GM19035 (cell line): ENCODE measurements at regions not wholly inside any gene's neighbourhood (a gene's known extent, or its start where the extent isn't known, plus 50 kb on each side); places are given as distances from the start of the nearest gene placed in this dataset.

Experiments used
- ATAC-seq: cut with Tn5 transposase; IDR thresholded peaks from one replicate; pipeline ENCODE4 v1.9.1; 2021; ENCODE audit not compliant: unreplicated experiment

DNA sequence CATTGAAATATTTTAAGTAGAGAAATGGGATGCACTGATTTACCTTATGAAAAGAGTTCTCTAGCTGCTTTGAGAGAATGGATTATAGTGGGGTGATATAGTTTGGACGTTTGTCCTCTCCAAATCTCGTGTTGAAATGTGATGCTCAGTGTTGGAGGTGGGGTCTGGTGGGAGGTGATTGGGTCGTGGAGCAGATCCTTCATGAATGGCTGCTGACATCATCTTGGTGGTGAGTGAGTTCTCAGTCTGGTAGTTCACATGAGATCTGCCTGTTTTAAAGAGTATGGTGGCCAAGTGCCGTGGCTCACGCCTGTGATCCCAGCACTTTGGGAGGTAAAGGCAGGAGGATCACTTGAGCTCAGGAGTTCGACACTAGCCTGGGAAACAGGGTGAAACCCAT, 58.7 kb upstream of the SH3RF3 start:
- ATAC-seq, result no peak

DNA sequence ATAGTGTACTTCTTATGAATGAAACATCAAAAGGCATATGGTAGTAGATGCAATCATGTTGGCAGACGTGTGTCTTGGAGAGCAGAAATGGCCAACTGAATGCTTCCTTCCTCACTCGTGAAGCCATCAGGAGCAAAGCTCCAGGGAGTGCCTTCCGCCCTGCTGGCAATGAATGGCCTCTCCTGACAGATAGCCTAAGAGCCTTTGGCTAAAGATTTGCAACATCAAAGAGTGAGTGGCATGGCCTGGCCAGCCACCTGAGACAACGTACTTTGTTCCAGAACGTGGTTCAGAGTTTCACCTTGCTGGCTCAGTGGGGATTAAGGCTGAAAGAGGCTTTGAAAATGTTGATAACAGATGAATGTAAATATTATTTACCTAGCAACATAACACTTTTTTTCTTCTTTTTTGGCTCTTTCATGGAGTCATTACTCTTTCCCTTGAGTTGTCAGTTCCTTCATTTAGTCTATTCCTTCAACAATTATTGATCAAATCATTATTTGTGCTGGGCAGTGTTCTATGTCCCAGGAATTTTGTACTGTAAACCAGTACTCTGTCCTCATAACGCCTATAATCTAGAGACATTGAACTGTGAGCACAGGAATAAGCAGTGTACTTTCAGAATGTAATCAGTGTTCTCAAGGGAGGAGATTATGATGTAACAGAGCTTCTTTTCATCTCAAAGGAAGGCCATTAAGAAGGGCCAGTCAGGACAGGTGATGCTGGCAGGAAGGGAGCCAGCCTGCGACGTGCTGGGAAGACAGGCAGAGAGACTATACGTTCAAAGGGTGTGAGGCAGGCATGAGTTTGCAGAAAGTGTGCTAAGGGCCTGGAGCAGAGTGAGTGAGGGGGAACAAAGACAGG, 59.4 kb upstream of the SH3RF3 start:
- no peak for ATAC-seq

DNA sequence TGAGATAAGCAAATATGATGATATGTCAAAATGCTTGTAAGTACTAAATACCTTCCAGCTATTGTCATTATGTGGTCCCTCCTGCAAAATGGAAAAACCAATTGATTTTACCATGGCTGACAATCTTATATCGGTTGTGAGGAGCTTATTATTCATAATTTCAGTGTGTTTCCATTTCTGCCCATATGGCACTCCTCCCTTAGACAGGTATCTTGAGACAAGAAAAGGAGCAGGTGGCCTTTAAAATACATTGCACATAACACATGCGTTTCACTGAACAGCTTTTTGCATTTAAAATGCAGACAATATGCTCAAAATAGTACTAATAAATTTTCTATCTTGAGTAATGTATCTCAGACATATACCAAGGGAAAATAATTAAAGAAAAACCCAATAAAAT, 60.2 kb upstream of the SH3RF3 start:
- ATAC-seq, result no peak

DNA sequence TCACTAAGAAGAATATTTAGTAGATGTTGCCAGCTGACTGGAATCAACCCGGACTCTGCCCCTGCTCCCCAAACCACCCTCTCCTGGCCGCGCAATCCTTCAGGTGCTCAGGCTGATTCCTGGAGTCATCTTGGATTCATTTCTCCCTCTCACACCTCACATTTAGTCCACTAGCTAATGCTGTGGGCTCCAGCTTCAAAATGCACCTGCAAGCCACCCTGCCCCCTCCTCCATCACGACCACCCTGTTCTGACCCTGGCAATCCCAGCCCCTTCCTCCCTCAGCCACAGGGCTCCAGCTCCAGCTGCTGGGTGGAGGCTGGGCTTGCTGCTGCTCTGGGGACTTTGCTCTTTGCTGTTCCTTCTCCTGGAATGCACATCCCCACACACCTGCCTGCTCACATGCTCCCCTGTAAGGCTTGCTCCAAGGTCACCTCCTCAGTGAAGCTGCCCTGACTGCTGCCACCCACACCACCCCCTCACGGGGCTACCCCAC, 61.3 kb upstream of the SH3RF3 start:
- no peak for ATAC-seq

DNA sequence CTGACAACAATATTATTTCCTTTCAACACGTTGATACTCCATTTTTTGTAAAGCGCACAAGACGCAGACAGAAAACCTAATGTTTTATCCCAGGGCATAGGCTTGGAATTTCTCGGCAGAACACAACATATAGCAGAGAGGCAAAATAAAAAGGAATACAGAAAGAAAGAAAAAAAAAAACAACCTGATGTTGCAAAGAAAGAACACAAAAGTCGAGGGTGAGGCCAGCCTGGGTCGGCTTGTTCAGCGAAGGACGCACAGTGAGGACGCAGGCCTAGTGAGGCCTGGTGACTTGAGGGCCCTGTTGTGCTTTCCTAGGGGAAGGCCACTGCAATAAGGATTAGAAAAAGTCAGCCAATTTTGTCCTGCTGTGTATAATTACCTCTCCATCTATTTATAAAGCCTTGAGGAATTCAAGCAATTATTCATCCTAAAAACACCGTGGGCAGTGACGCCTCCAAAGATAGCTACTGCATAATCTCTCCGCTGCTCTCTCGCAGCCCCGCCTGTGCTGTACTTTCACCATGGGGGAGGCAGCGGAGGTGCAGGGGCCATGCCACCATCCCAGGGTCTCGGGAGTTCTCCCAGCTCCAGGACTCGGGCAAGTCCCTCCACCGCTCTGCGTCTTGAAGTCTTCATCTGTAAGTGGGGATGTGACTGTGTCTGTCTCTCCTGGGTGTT, 61.9 kb upstream of the SH3RF3 start:
- no peak for ATAC-seq

DNA sequence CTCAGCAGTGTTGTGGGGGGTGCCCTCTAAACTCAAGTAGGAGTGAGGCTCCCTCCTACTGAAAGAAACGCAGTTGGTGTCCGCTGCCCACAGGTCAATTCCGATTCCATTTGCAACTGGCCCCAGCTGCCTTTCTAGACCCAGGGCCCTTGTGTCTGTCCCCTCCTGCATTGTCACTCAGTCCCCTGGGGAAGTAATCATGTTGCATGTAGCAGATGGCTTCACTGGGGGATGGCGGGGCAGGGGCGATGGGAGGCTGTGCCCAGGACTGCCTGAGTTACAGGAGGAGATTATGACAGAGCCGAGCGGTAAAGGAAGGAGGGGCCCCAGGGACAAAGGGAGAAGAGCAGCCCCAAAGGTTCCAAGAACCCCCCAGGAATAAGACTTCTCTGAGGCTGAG, 62.5 kb upstream of the SH3RF3 start:
- ATAC-seq, result no peak

DNA sequence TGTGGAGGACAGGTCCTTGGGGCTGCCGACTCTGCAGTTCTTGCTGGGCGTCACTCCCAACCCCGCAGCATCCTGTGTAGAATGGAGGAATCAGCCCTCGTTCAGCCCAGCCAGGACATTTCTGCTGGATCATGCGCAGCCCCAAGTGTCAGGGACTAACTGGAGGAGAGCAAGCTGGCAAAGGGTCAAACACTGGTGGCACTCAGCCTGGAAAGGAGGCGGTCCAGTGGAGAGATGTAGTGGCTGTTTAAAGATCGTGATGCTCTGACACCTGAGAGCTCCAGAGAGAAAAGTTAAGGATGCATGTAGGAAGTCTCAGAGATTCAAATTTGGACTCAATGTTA, 63.6 kb upstream of the SH3RF3 start:
- ATAC-seq, result no peak

DNA sequence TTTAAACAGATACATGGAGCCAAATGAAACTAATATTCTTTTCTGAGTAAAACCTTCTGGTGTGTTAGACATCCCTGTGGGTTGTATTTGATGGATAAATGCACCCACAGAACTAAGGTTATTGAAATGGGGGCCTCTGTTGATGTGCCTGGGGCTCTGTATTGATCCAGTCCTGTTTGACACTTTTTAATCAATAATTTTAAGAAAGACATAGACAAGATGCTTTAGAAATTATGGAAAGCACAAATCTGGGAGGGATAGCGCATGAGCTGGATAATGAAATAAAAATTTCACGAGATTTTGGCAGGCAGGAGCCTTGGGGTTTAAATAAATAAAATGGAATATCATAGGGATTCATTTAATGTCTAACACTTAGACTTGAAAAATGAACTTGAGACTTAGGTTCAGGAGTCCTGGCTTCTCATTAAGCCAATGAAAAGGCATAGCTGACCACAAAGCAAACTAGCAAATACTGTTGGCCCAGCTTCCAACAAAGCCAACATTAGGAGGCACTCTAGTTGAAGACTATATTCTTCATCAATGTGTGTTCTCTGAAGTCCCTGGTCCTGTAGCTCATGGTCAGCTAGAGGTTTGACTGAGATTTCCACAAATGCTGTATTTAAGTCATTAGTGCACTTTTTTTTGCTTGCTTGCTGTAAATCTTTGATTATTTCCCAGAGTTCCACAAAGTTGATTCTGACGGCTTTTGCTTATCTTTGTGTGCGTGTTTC, 64.2 kb upstream of the SH3RF3 start:
- no peak for ATAC-seq

DNA sequence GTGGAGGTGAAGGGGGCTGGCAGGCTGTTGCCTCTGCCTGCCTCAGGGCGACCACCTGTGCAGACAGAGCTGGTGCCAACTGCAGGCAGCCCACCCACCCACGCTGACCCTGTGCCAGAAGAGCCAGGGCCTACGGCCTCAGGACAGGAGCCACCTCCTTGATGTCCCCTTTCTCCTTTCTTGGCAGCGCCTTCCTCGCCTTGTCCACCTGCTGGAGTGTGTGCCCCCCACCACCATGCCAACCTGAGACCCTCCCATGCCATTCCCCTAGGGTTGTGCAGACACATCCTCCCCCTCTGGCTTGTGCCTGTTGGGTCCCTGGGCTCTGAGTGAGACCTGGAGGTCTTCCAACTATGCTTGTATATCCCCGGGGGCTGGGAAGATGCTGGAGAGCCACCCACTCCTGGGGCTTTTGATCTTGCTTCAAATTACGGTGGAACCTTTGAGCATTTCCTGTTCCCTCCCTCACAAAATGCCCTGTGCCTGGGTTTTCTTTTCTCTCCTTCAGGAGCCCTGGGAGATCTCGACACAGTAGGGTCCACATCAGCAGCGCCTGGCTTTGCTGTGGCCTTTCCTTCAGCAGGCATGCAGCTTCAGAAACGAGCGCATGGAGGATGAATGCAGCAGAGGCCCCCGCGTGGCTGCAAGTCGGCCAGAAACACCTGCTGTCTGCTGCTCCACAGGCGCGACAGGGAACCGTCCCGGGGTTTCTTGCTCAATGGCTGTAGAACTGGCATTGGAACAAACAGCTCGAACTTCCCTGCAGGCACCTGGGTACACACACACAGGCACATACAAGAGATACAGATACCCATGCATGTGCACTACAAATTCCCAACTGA, 65.9 kb upstream of the SH3RF3 start:
- no peak for ATAC-seq

DNA sequence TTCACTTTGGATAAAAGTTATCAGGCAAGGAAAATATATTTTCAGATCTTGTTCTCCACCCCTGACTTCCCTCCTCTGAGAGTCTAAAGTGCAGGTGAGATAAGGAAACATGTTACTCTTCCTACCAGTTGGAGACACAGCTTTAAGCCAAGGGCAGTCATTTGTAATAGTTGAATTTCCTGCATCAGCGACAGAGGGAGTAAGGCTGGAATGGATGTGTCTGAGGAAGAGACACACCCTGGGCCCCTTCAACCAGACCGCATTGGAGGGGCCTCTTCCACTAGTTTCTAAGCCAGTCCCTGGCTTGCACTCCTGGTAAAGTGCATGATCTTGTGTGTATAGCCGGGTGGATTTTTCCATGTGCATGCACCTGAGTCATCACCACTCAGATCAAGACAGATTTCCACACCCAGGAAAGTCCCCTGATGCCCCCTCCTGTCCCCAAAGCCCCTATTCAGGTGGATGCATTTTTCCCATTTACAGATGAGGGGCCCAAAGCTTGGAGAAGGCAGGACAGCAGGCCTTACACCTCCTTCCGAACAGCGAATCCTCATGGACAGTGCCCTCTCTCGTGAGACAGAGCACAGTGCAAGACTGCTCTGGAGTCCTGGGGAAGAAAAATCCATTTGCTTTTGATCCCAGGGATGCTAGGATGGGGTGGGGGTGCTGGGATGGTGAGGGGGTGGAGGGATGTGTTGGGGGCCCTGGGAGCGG, 66.7 kb upstream of the SH3RF3 start:
- no peak for ATAC-seq

DNA sequence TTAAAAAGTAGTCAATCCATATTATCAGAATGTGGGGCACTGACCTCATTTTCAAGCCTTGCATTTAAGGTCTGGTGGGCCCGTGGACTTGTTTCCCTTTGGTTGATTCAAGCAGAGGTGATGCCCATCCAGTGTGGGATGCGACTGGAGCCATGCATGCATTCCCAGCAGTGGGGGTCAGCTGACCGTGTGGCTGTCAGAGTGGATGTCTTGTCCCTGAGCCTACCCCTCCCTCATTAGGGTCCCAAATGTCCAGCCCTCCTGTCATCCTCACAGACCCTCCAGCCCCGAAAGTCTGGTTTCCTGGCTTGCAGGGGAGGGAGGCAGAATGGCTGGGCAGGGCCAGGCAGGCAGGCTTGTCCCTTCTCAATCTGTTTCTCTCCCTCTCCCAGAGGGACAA, 67.3 kb upstream of the SH3RF3 start:
- no peak for ATAC-seq

DNA sequence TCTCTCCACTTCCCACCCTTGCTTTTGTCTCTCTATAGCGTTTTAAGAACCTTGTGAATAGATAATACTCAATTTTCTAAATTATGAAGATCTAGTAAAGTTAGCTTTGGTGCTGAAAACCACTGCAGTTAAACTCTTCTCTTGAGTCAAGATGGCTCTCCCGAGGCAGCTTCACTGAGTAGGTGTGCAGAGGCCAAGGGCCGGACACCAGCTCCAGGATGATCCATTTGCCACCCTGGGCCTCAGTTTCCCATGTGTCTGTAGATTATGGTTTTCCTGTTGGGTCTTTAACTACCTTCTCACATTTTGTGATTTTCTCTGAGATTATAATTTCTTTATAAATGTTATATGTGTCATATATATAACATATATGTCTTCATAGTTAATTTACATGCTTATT, 68.5 kb upstream of the SH3RF3 start:
- no peak for ATAC-seq

DNA sequence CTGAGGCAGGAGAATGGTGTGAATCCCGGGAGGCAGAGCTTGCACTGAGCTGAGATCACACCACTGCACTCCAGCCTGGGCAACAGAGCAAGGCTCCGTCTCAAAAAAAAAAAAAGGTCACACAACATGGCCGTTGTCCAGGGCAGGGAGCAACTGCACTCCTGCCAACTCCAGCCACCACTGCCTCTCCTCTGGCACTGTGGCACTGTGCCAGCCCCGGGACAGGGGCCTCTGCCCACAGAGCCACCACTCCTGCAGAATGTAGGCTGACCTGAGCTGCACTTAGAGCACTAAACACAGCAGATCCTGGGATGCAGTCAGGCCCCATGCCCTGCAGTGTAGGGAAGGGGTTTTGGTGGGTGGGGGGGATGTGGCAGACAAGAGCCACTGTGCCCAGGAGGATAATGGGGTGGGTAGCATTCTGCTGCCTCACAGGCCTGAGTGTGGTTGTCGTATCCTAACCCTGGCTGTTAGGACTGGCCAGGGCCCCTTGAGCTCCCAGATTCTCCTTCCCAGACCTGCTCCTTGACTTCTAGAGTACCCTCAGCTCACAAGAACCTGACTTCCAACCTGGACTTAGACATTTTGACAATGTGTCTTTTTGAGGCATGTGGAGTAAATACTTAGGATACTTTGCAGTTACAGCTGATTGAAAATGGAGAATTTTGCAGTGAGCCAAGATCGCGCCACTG, 69.4 kb upstream of the SH3RF3 start:
- no peak for ATAC-seq

DNA sequence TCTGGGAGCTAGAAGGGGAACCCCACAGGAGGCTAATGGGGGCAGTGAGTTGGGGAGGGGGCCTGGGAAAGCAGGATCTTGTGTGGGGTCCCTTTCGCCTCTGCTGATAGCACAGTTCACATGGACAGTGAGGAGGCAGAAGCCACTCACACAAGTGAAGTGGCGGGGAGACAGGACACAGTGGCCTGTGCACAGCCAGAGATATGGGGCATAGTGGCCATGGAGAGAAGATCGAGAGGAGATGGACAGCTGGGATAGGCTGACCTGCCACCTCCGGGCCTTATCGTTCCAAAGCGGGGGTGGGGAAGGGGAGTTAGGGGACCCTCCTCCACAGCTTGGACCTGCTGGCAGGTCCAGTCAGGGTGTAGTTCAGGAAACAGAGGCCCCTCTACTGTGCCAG, 69.8 kb upstream of the EDAR start:
- no peak for ATAC-seq

DNA sequence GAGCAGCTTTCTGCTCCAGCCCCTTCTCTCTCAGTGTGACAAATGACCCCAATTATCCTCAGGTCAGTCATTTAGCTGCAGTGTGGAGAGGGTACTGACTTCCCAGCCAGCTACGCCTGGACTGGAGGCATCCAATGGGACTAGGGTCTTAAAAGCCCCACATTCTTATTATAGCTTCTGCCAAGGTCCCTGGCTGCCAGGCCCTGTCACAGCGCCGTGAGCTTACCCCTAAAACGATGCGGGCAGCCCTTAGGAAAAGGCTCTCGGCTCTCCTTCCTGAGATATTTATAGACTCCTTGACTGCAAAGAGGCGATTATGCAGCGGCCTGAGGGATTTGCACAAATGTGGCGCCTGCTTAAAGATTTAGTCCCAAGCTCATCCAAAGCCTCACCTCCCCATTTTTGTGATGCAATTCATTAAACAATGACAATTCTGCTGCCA, 69.2 kb upstream of the EDAR start:
- ATAC-seq, result no peak

DNA sequence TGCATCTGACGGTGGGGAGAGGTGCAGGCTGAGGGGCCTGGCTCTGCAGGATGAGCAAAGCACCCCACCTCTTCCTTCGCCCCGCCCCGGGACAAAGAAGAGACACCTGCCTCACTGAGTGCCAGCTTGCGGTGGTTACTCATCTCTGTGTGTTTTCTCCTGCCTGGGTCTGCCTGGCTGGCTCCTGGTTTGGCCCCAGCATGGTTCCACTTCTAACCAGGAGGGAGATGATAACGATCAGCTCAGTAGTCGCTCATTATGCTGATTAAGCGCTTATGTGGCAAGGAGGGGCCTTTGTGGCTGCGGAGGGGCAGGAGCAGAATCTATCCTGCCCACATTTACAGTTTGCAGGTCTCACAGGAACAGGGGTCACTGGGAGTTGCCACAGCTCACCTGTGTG, 68.7 kb upstream of the EDAR start:
- ATAC-seq, result no peak

DNA sequence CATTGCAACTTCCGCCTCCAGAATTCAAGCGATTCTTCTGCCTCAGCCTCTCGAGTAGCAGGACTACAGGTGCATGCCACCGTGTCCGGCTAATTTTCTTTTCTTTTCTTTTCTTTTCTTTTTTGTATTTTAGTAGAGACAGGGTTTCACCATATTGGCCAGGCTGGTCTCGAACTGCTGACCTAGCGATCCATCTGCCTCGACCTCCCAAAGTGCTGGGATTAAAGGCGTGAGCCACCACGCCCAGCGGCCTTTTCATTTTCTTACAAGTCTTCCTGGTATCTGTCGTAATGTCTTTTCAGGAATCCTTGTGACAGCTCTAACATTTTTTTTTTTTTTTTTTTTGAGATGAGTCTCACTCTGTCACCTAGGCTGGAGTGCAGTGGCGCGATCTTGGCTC, 66.4 kb upstream of the EDAR start:
- ATAC-seq, result no peak

DNA sequence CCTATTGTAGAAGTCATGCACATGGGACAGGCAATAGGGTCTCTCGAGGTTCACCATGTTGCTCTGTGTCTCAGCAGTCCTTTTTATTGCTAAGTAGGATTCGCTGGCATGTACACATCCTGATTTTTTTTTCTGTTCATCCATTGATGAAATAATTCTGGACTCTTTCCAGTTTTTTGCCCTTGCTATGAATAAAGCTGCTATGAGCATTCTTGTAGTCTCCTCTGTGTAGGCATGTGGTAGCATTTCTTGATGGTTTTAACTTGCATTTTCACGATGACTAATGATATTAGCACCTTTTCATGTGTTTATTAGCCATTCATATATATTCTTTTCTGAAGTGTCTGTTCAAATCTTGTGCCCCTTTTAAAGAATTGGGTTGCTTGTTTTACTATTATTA, 65.8 kb upstream of the EDAR start:
- ATAC-seq, result no peak

DNA sequence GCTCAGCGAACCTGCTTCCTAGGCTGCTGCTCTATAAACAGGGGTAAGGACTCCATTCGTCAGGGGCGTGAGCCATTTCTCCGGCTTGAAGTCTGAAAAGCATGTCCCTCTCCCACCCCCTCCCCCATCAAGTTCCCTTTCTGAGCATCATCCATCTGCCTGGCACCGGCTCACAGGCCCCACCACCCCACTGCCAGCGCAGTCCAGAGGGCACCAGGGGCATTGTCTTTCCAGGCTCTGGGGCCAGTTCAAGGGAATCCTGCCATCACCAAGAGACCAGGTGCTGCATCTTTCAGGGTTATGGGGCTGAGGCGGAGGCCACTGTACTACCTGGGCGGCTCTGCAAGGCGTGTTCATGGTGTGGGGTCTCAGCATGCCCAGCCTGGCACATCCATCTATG, 64.7 kb upstream of the EDAR start:
- no peak for ATAC-seq

DNA sequence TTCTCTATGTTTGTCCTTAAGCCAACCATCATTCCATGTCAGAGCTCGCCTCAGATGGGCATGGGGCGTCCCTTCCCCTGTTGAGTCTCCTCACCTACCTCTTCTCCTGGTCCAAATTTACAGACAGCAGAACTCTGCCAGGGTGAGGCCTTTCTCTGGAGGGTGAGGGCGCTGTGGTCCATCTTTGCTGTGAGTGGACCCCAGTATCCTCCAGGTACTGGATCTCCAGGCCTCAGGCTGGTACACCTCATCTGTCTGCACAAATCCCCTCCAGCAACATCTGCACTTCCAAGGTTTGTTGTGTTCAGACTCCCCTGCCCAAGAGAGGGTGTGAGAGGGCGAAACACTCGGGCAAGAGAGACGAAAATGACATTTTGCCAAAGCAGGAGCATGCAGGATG, 63.9 kb upstream of the EDAR start:
- no peak for ATAC-seq
